ENCODE measurements at regions not wholly inside any gene's neighbourhood (a gene's known extent, or its start where the extent isn't known, plus 50 kb on each side); places are given as distances from the start of the nearest gene placed in this dataset.

DNA sequence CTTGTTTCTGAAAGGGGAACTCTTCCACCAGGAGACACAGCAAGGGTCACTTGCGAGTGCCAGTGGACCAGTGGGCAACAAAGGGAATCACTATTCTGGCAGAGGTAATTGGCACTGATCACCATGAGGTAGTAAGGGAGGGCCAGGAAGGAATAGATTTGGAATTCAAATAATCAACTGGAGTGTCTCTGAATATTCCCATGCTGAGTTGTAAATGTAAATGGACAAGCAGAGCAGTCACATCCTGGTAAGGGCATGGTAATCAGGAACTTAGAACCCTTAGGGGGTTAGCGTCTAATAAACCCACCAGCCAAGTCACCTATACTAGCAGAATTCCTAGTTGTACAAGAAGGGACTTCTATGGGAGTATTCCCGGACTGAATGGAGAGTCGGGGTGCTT, 178.5 kb upstream of the UGT8 start:
- POLR2A ChIA-PET = interaction anchor here (0.5 kb wide), 1 partner anchor 107 kb away, joined by 8 read pairs; no protein-coding TSS in a partner anchor
- H3K4me1 Mint-ChIP-seq = peaks cover 15% of the 10 kb centered on the region
- no peak overlapping the region for H3K4me3 Mint-ChIP-seq
- ATAC-seq (no peak), DNase-seq (ENCODE audit: low spot score) (no peak)
- no peak for TF ChIP-seq NFE2L1 (CRISPR knock-in tag; IDR thresholded peaks at IDR 0.05)
- no peaks in the 10 kb centered on the region for H3K27me3 Mint-ChIP-seq (ENCODE audit: low read depth)
- H3K27ac Mint-ChIP-seq = no peak overlapping the region
- CTCF ChIA-PET = no interaction called here
- H3K9me3 Mint-ChIP-seq = peaks cover 16% of the 10 kb centered on the region
- peaks cover 18% of the 10 kb centered on the region for H3K36me3 Mint-ChIP-seq

- peaks cover 12% of the 10 kb centered on the region for H3K36me3 Mint-ChIP-seq
- DNase-seq (ENCODE audit: low spot score) = no peak
- POLR2A ChIA-PET = no interaction called here
- no peak for ATAC-seq
- H3K27me3 Mint-ChIP-seq (ENCODE audit: low read depth) = no peaks in the 10 kb centered on the region; the same call in 1 of the 2 replicates
- H3K27ac Mint-ChIP-seq = no peak overlapping the region
- peaks cover 20% of the 10 kb centered on the region for H3K9me3 Mint-ChIP-seq
- no peak overlapping the region for H3K4me3 Mint-ChIP-seq
- peaks cover 3% of the 10 kb centered on the region; the same call in 1 of the 2 replicates for H3K4me1 Mint-ChIP-seq
- CTCF ChIA-PET = interaction anchor here (0.6 kb wide), 1 partner anchor 217 kb away, joined by 3 read pairs; no protein-coding TSS in a partner anchor
- TF ChIP-seq TP53 (CRISPR knock-in tag; IDR thresholded peaks at IDR 0.05) = no peak
- no peak for TF ChIP-seq NFYB (CRISPR knock-in tag; conservative IDR thresholded peaks at IDR 0.05; ENCODE audit: low read depth)
- TF ChIP-seq ATF6 (CRISPR knock-in tag; IDR thresholded peaks at IDR 0.05) = no peak
- TF ChIP-seq USF2 (CRISPR knock-in tag; IDR thresholded peaks at IDR 0.05) = no peak
- no peak for TF ChIP-seq AFF4 (CRISPR knock-in tag; IDR thresholded peaks at IDR 0.05; ENCODE audit: borderline replicate concordance)
- TF ChIP-seq ZNF423 (CRISPR knock-in tag; IDR thresholded peaks at IDR 0.05) = no peak
- no peak for TF ChIP-seq TEAD4 (CRISPR knock-in tag; IDR thresholded peaks at IDR 0.05)
- no peak for TF ChIP-seq FOXJ3 (CRISPR knock-in tag; IDR thresholded peaks at IDR 0.05; ENCODE audit: borderline replicate concordance)
- TF ChIP-seq ZMAT4 (CRISPR knock-in tag; IDR thresholded peaks at IDR 0.05) = no peak
- TF ChIP-seq, protein P1, sequence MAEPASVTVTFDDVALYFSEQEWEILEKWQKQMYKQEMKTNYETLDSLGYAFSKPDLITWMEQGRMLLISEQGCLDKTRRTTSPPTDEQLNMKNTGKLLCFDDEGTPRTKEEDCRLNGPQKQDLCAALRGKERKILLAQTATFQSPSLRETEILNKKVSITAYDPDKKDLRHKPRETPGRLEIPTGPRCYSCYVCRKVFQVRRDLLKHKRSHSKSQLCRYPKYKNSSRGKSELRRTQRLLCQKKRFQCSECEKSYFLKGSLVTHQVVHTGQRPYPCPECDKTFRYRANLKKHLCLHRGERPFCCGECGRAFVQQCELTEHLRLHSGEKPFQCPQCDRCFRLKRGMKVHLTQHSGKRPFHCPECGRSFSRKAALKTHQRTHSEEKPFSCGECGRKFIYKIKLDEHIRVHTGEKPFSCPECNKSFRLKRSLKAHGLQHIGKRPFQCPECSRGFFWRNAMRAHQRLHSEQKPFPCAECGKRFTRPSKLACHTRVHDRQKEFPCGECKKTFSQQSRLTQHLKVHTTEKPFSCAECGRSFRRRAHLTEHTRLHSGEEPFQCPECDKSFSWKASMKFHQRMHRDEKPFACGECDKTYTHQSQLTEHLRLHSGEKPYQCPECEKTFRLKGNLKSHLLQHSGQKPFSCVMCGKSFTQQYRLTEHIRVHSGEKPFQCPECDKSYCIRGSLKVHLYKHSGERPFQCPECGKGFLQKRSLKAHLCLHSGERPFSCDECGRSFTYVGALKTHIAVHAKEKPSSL (CRISPR knock-in tag; conservative IDR thresholded peaks at IDR 0.05) = no peak
- no peak for TF ChIP-seq ZNF263 (CRISPR knock-in tag; IDR thresholded peaks at IDR 0.05; ENCODE audit: low read depth)
- no peak for TF ChIP-seq ZNF138 (CRISPR knock-in tag; conservative IDR thresholded peaks at IDR 0.05)
- no peak for TF ChIP-seq USF1 (CRISPR knock-in tag; IDR thresholded peaks at IDR 0.05)
- no peak for TF ChIP-seq SMAD4 (CRISPR knock-in tag; IDR thresholded peaks at IDR 0.05)
- TF ChIP-seq HMGXB4 (CRISPR knock-in tag; IDR thresholded peaks at IDR 0.05) = no peak
- no peak for TF ChIP-seq TCF7 (CRISPR knock-in tag; IDR thresholded peaks at IDR 0.05; ENCODE audit: low read depth)
These were observed 175.0 kb upstream of the UGT8 start for GRCh38 chr4:114423582-114423981.

All from WTC11 (cell line).